IMR-90 (cell line): ENCODE measurements at regions not wholly inside any gene's neighbourhood (a gene's known extent, or its start where the extent isn't known, plus 50 kb on each side); places are given as distances from the start of the nearest gene placed in this dataset.

Source experiments
- ATAC-seq: fragments of 200-7000 bp; cut with Tn5 transposase; 2 replicates; pipeline ENCODE4 v1.9.1; 2020; ENCODE audit warnings: low read depth, mild to moderate bottlenecking, moderate library complexity
- BruUV-seq: library from RNA; stranded (reverse); fragments of 400-500 nt; replicated peaks from 2 replicates; lab custom pipeline; 2021; lab: Mats Ljungman, UMichigan
- CTCF ChIA-PET: fragments of 300-600 bp; formaldehyde crosslinking; extraction: SDS; loops from one replicate; lab custom pipeline; 2021; ENCODE audit warnings: antibody characterized with exemption; lab: Yijun Ruan, JAX
- POLR2A ChIA-PET: fragments of 300-600 bp; sonication (Branson Sonifier 250); formaldehyde crosslinking; loops from one replicate; lab custom pipeline; 2022; ENCODE audit warnings: antibody characterized with exemption; ENCODE audit not compliant: unreplicated experiment; lab: Charles Lee
- DNase-seq: peaks from one replicate; pipeline ENCODE4 v3.0.0; 2013
- H2AFZ ChIP-seq: replicated peaks from 2 replicates; pipeline ENCODE3; 2013; ENCODE audit warnings: low read length, mild to moderate bottlenecking; ENCODE audit not compliant: poor library complexity
- H2AK5ac ChIP-seq: 2 replicates; pipeline ENCODE4 v1.6.1; 2013; ENCODE audit warnings: low read depth, low read length, inconsistent platforms
- H2AK9ac ChIP-seq: replicated peaks from 2 replicates; pipeline ENCODE3; 2013; ENCODE audit warnings: mild to moderate bottlenecking, low read depth, low read length, moderate library complexity; ENCODE audit not compliant: poor library complexity
- H2BK120ac ChIP-seq: 2 replicates; pipeline ENCODE4 v1.6.1; 2013; ENCODE audit warnings: low read depth, low read length, inconsistent platforms
- H2BK15ac ChIP-seq: 3 replicates; pipeline ENCODE4 v1.6.1; 2013; ENCODE audit warnings: low read depth, low read length, inconsistent platforms
- H2BK20ac ChIP-seq: 2 replicates; pipeline ENCODE4 v1.6.1; 2013; ENCODE audit warnings: low read depth, mild to moderate bottlenecking, inconsistent platforms, low read length, moderate library complexity
- H2BK5ac ChIP-seq: 2 replicates; pipeline ENCODE4 v1.6.1; 2013; ENCODE audit warnings: mild to moderate bottlenecking, low read depth, low read length, inconsistent platforms; ENCODE audit not compliant: poor library complexity, severe bottlenecking
- H3K14ac ChIP-seq: replicated peaks from 2 replicates; pipeline ENCODE4 v1.6.1; 2013; ENCODE audit warnings: low read depth, low read length, inconsistent platforms
- H3K18ac ChIP-seq: 2 replicates; pipeline ENCODE4 v1.6.1; 2013; ENCODE audit warnings: low read depth, low read length, control low read depth
- H3K23ac ChIP-seq: 2 replicates; pipeline ENCODE4 v1.6.1; 2013; ENCODE audit warnings: low read depth, low read length, inconsistent platforms
- H3K27ac ChIP-seq: 2 replicates; pipeline ENCODE4 v1.5.1; 2013; ENCODE audit warnings: mild to moderate bottlenecking, control low read depth, low read length; ENCODE audit not compliant: insufficient read depth
- H3K27me3 ChIP-seq: 2 replicates; pipeline ENCODE4 v1.6.1; 2013; ENCODE audit warnings: low read length; ENCODE audit not compliant: control insufficient read depth, insufficient read depth
- H3K36me3 ChIP-seq: 2 replicates; pipeline ENCODE4 v1.6.1; 2013; ENCODE audit warnings: low read length, mixed read lengths; ENCODE audit not compliant: control insufficient read depth, insufficient read depth
- H3K4ac ChIP-seq: 2 replicates; pipeline ENCODE4 v1.6.1; 2013; ENCODE audit warnings: low read depth, low read length, inconsistent platforms
- H3K4me1 ChIP-seq: 2 replicates; pipeline ENCODE4 v1.6.1; 2013; ENCODE audit warnings: low read length, mixed read lengths; ENCODE audit not compliant: control insufficient read depth, insufficient read depth
- H3K4me2 ChIP-seq: 2 replicates; pipeline ENCODE4 v1.6.1; 2013; ENCODE audit warnings: low read depth, mild to moderate bottlenecking, control low read depth, low read length, moderate library complexity
- H3K4me3 ChIP-seq: 2 replicates; pipeline ENCODE4 v1.5.1; 2013; ENCODE audit warnings: low read depth, mild to moderate bottlenecking, control low read depth, low read length, moderate library complexity; ENCODE audit not compliant: insufficient read depth
- H3K56ac ChIP-seq: 2 replicates; pipeline ENCODE4 v1.6.1; 2013; ENCODE audit warnings: low read length, inconsistent platforms; ENCODE audit not compliant: insufficient read depth; ENCODE audit errors: extremely low read depth
- H3K79me1 ChIP-seq, 2 experiments: 2 replicates each; pipeline ENCODE4 v1.6.1; 2013; ENCODE audit warnings: low read length in 2 of 2, inconsistent platforms in 1 of 2, low read depth in 1 of 2
- H3K9ac ChIP-seq: 2 replicates; pipeline ENCODE4 v1.6.1; 2013; ENCODE audit warnings: low read depth, low read length, control low read depth
- H3K9me1 ChIP-seq: 2 replicates; pipeline ENCODE4 v1.6.1; 2013; ENCODE audit warnings: low read length, inconsistent platforms; ENCODE audit not compliant: insufficient read depth
- H3K9me3 ChIP-seq: 2 replicates; pipeline ENCODE4 v1.6.1; 2013; ENCODE audit warnings: low read length; ENCODE audit not compliant: control insufficient read depth, insufficient read depth
- H4K20me1 ChIP-seq: 2 replicates; pipeline ENCODE4 v1.6.1; 2013; ENCODE audit warnings: low read length, inconsistent platforms; ENCODE audit not compliant: insufficient read depth
- H4K5ac ChIP-seq: 2 replicates; pipeline ENCODE4 v1.6.1; 2013; ENCODE audit warnings: mild to moderate bottlenecking, low read depth, low read length, control low read depth
- H4K8ac ChIP-seq, 2 experiments: 2 replicates each; pipeline ENCODE4 v1.6.1; 2013; ENCODE audit warnings: low read depth in 2 of 2, low read length in 2 of 2, control low read depth in 1 of 2, inconsistent platforms in 1 of 2
- H4K91ac ChIP-seq: 2 replicates; pipeline ENCODE4 v1.6.1; 2013; ENCODE audit warnings: low read depth, low read length, inconsistent platforms; ENCODE audit not compliant: insufficient read depth
- CHD1 ChIP-seq: IDR thresholded peaks from 2 replicates; pipeline ENCODE4 v1.6.1; 2012; ENCODE audit warnings: low read depth, low read length, improper control_type of control experiment
- MAZ ChIP-seq: IDR thresholded peaks from 2 replicates; pipeline ENCODE4 v1.6.1; 2012; ENCODE audit warnings: low read depth, mild to moderate bottlenecking, low read length, improper control_type of control experiment, moderate library complexity, borderline replicate concordance
- MXI1 ChIP-seq: IDR thresholded peaks from 2 replicates; pipeline ENCODE4 v1.6.1; 2012; ENCODE audit warnings: low read depth, mild to moderate bottlenecking, low read length, moderate library complexity, borderline replicate concordance
- NFE2L2 ChIP-seq: fragments of 150-350 bp; IDR thresholded peaks from 2 replicates; pipeline ENCODE4 v1.6.1; 2016; ENCODE audit warnings: low read depth, mild to moderate bottlenecking, low read length
- POLR2A ChIP-seq: IDR thresholded peaks from 2 replicates; pipeline ENCODE4 v1.6.1; 2012; ENCODE audit warnings: mild to moderate bottlenecking, low read depth, low read length
- RCOR1 ChIP-seq: IDR thresholded peaks from 2 replicates; pipeline ENCODE4 v1.6.1; 2012; ENCODE audit warnings: mild to moderate bottlenecking, low read length, improper control_type of control experiment; ENCODE audit not compliant: insufficient replicate concordance
- RFX5 ChIP-seq: IDR thresholded peaks from 2 replicates; pipeline ENCODE4 v1.8.0; 2012; ENCODE audit warnings: low read depth, mild to moderate bottlenecking, low read length, moderate library complexity
- WGBS, 2 experiments: methylation state at CpG; one replicate each; pipeline versions ENCODE4 v1.1.5 to v1.1.7; 2013; ENCODE audit warnings: missing lambda C conversion rate in 2 of 2; ENCODE audit not compliant: insufficient read length in 1 of 2; ENCODE audit errors: extremely low coverage in 2 of 2; 5-methylcytosine and 5-hydroxymethylcytosine counted together
- dilution Hi-C: fragments of 300-500 bp; cut with HindIII; formaldehyde crosslinking; loops from one replicate; pipeline ENCODE4 v1.14.3; 2018; ENCODE audit warnings: low sequenced_read_pairs; ENCODE audit not compliant: unreplicated experiment
- in situ Hi-C: fragments of 300-500 bp; cut with MboI; formaldehyde crosslinking; loops from 3 replicates; pipeline ENCODE4 v1.14.3; 2019; ENCODE audit warnings: low sequenced_read_pairs, inconsistent platforms, mixed read lengths
- intact Hi-C: fragments of 100-400 bp; cut with micrococcal nuclease; formaldehyde crosslinking; loops from 2 replicates; pipeline ENCODE4 v1.10.0; 2022

GRCh38 chr3:19739504-19739903 lies 194.5 kb downstream of the EFHB start:
- no peak for DNase-seq
- TF ChIP-seq NFE2L2 (no peak), RCOR1 (no peak), MXI1 (no peak), MAZ (no peak), POLR2A (no peak), RFX5 (no peak), CHD1 (no peak)
- Histone ChIP-seq H2AK5ac (no peak overlapping the region), H3K27ac (no peak overlapping the region), H3K18ac (no peak overlapping the region), H3K4me3 (no peak overlapping the region), H3K9me1 (no peaks in the 10 kb centered on the region), H3K56ac (no peak overlapping the region), H3K23ac (no peak overlapping the region), H2BK120ac (no peak overlapping the region), H3K9ac (no peak overlapping the region), H3K36me3 (no peaks in the 10 kb centered on the region), H2BK20ac (no peak overlapping the region), H2AK9ac (no peak overlapping the region), H4K20me1 (no peaks in the 10 kb centered on the region), H3K27me3 (no peaks in the 10 kb centered on the region), H3K79me1 (no peaks in the 10 kb centered on the region), H3K4ac (no peak overlapping the region), H3K4me1 (no peaks in the 10 kb centered on the region), H4K5ac (no peak overlapping the region), H3K9me3 (peaks cover 5% of the 10 kb centered on the region; the same call in 1 of the 2 replicates), H3K14ac (no peak overlapping the region), H2AFZ (no peak overlapping the region), H4K91ac (no peak overlapping the region), H3K4me2 (no peak overlapping the region), H2BK15ac (no peak overlapping the region), H2BK5ac (no peak overlapping the region), H4K8ac (no peak overlapping the region)
- CTCF ChIA-PET: no interaction called here
- POLR2A ChIA-PET: no interaction called here
- BruUV-seq: no TSS peak
- dilution Hi-C loops: no loop called here
- WGBS, 2 experiments: no CpG with 5 or more reads among the region's 3 CpGs
- in situ Hi-C loops: no loop called here
- intact Hi-C loops: no loop called here
- ATAC-seq: no peak
